ENCODE measurements at regions not wholly inside any gene's neighbourhood (a gene's known extent, or its start where the extent isn't known, plus 50 kb on each side); places are given as distances from the start of the nearest gene placed in this dataset.
"Not testable (repeated sequence)": the region's sequence is repeated elsewhere in the genome, so short reads cannot be mapped to it uniquely, and the experiment has no call there.

DNA sequence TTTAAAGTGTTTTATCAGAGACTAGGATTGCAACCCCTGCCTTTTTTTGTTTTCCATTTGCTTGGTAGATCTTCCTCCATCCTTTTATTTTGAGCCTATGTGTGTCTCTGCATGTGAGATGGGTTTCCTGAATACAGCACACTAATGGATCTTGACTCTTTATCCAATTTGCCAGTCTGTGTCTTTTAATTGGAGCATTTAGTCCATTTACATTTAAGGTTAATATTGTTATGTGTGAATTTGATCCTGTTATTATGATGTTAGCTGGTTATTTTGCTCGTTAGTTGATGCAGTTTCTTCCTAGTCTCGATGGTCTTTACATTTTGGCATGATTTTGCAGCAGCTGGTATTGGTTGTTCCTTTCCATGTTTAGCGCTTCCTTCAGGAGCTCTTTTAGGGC lies 114.6 kb upstream of the MYLIP start:
- TF ChIP-seq EZH2 (IDR thresholded peaks at IDR 0.05; ENCODE audit: low read depth, unreplicated experiment); POLR2AphosphoS5 (IDR thresholded peaks at IDR 0.05; ENCODE audit: low read depth); JUNB (IDR thresholded peaks at IDR 0.05; ENCODE audit: unreplicated experiment); EZH2phosphoT487 (IDR thresholded peaks at IDR 0.05; ENCODE audit: unreplicated experiment): not testable (repeated sequence)
- TF ChIP-seq, protein P1, sequence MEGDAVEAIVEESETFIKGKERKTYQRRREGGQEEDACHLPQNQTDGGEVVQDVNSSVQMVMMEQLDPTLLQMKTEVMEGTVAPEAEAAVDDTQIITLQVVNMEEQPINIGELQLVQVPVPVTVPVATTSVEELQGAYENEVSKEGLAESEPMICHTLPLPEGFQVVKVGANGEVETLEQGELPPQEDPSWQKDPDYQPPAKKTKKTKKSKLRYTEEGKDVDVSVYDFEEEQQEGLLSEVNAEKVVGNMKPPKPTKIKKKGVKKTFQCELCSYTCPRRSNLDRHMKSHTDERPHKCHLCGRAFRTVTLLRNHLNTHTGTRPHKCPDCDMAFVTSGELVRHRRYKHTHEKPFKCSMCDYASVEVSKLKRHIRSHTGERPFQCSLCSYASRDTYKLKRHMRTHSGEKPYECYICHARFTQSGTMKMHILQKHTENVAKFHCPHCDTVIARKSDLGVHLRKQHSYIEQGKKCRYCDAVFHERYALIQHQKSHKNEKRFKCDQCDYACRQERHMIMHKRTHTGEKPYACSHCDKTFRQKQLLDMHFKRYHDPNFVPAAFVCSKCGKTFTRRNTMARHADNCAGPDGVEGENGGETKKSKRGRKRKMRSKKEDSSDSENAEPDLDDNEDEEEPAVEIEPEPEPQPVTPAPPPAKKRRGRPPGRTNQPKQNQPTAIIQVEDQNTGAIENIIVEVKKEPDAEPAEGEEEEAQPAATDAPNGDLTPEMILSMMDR (conservative IDR thresholded peaks at IDR 0.05; ENCODE audit: low read depth in 2 of 2), result not testable (repeated sequence)
- TF ChIP-seq, protein P2, sequence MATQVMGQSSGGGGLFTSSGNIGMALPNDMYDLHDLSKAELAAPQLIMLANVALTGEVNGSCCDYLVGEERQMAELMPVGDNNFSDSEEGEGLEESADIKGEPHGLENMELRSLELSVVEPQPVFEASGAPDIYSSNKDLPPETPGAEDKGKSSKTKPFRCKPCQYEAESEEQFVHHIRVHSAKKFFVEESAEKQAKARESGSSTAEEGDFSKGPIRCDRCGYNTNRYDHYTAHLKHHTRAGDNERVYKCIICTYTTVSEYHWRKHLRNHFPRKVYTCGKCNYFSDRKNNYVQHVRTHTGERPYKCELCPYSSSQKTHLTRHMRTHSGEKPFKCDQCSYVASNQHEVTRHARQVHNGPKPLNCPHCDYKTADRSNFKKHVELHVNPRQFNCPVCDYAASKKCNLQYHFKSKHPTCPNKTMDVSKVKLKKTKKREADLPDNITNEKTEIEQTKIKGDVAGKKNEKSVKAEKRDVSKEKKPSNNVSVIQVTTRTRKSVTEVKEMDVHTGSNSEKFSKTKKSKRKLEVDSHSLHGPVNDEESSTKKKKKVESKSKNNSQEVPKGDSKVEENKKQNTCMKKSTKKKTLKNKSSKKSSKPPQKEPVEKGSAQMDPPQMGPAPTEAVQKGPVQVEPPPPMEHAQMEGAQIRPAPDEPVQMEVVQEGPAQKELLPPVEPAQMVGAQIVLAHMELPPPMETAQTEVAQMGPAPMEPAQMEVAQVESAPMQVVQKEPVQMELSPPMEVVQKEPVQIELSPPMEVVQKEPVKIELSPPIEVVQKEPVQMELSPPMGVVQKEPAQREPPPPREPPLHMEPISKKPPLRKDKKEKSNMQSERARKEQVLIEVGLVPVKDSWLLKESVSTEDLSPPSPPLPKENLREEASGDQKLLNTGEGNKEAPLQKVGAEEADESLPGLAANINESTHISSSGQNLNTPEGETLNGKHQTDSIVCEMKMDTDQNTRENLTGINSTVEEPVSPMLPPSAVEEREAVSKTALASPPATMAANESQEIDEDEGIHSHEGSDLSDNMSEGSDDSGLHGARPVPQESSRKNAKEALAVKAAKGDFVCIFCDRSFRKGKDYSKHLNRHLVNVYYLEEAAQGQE (IDR thresholded peaks at IDR 0.05; ENCODE audit: unreplicated experiment), result not testable (repeated sequence)
